ENCODE measurements at regions not wholly inside any gene's neighbourhood (a gene's known extent, or its start where the extent isn't known, plus 50 kb on each side); places are given as distances from the start of the nearest gene placed in this dataset.

DNA sequence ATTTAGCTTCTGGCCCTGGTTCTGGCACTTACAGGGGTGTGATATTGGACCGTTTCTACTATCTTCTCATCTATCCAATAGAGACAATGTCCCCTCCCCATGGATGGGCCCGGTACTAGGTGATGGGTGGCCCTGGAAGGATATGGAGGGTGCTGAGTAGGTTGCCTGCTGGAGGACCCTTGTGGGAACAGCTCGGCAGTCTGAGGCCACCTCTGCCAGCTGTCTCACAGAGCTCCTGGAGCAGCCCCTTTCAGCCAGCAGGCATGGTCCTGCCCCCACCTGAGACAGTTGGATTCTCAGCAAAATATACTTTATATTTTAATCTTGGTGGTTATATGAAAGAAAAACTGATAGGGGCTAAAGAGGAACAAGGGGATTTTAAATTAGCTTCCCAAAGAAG lies 101.0 kb upstream of the LMO4 start:
- no peaks in the 10 kb centered on the region for H3K27me3 ChIP-seq (replicated peaks in 1 of 4; ENCODE audit: control insufficient read depth in 3 of 4, extremely low read depth in 1 of 4, insufficient read depth in 3 of 4, low read length in 3 of 4)
- FAIRE-seq (no peak), DNase-seq (ENCODE audit: low read depth in 1 of 2, low spot score in 2 of 2) (no peak)
- H3K4me2 ChIP-seq (ENCODE audit: insufficient read depth in 1 of 2, low read depth in 2 of 2, low read length in 2 of 2): no peak overlapping the region
- no peaks in the 10 kb centered on the region for H3K9me3 ChIP-seq (ENCODE audit: insufficient read depth in 2 of 2, low read depth in 1 of 2, low read length in 1 of 2)
- H3K4me1 ChIP-seq (replicated peaks in 1 of 4; ENCODE audit: control insufficient read depth in 3 of 4, insufficient read depth in 4 of 4, low read length in 3 of 4): peaks cover 0 to 8% (median 2%) of the 10 kb centered on the region in 4 experiments; a peak in 4 of 7 replicates
- H2BK12ac ChIP-seq (ENCODE audit: low read depth, low read length): no peak overlapping the region
- 0 out of 2 replicates have a peak overlapping the region, but pooled peaks have one; percentile 13 for H2BK15ac ChIP-seq (ENCODE audit: low read length)
- H4K91ac ChIP-seq (replicated peaks; ENCODE audit: insufficient read length, low read length): no peak overlapping the region
- no peaks in the 10 kb centered on the region for H4K20me1 ChIP-seq (replicated peaks in 1 of 2; ENCODE audit: control insufficient read depth in 1 of 2, insufficient read depth in 2 of 2, low read length in 2 of 2)
- no peak overlapping the region for H4K5ac ChIP-seq (ENCODE audit: insufficient read length, low read depth, low read length)
- no peak overlapping the region for H2BK5ac ChIP-seq (ENCODE audit: low read depth, low read length)
- H3K18ac ChIP-seq (ENCODE audit: extremely low read depth, low read length): no peak overlapping the region
- H3K79me1 ChIP-seq (ENCODE audit: low read depth, low read length): no peaks in the 10 kb centered on the region
- POLR2A ChIA-PET (ENCODE audit: partially characterized antibody): no interaction called here
- WGBS, 2 experiments (ENCODE audit: extremely low coverage in 1 of 2, insufficient coverage in 1 of 2, insufficient read length in 1 of 2, insufficient replicate concordance in 2 of 2, low coverage in 1 of 2, low lambda C conversion rate in 2 of 2, missing lambda C conversion rate in 1 of 2): 86% methylated on average over 3 of the region's 3 CpGs; no CpG with 5 or more reads in 1 of the 2 experiments
- CTCF ChIA-PET (ENCODE audit: partially characterized antibody): no interaction called here
- H2AFZ ChIP-seq (ENCODE audit: low read length): no peak overlapping the region
- no peak overlapping the region for H2BK20ac ChIP-seq (ENCODE audit: low read length)
- H3K4ac ChIP-seq (replicated peaks; ENCODE audit: insufficient read length, low read depth, low read length): no peak overlapping the region
- no peak overlapping the region for H3K14ac ChIP-seq (ENCODE audit: insufficient read length)
- no peaks in the 10 kb centered on the region for H3K79me2 ChIP-seq (ENCODE audit: control insufficient read depth in 1 of 2, insufficient read depth in 2 of 2, low read length in 2 of 2)
- no peak overlapping the region for H2BK120ac ChIP-seq (replicated peaks; ENCODE audit: low read depth, low read length)
- no peaks in the 10 kb centered on the region; the same call in 1 of the 2 replicates for H3K23me2 ChIP-seq (ENCODE audit: low read depth, low read length)
- H3K4me3 ChIP-seq (ENCODE audit: extremely low read depth in 1 of 4, insufficient read depth in 2 of 4, low read depth in 3 of 4, low read length in 4 of 4): no peak overlapping the region
- no peaks in the 10 kb centered on the region for H3K36me3 ChIP-seq (ENCODE audit: control insufficient read depth in 2 of 4, insufficient read depth in 4 of 4, low read length in 3 of 4)
- H2AK5ac ChIP-seq (ENCODE audit: low read depth, low read length): no peak overlapping the region
- H3K23ac ChIP-seq (ENCODE audit: insufficient read length): no peak overlapping the region
- no peak overlapping the region for H3K9ac ChIP-seq (replicated peaks in 1 of 4; ENCODE audit: extremely low read depth in 1 of 4, low read depth in 3 of 4, low read length in 3 of 4)
- H3K27ac ChIP-seq (ENCODE audit: low read depth, low read length): no peak overlapping the region
- H3K56ac ChIP-seq (replicated peaks; ENCODE audit: insufficient read length, low read depth, low read length): no peak overlapping the region
- no peak overlapping the region for H4K8ac ChIP-seq (ENCODE audit: extremely low read depth, insufficient read depth, low read length)
- TF ChIP-seq, protein P1, sequence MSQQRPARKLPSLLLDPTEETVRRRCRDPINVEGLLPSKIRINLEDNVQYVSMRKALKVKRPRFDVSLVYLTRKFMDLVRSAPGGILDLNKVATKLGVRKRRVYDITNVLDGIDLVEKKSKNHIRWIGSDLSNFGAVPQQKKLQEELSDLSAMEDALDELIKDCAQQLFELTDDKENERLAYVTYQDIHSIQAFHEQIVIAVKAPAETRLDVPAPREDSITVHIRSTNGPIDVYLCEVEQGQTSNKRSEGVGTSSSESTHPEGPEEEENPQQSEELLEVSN (IDR thresholded peaks at IDR 0.05): no peak
- TF ChIP-seq SIX5 (IDR thresholded peaks at IDR 0.05; ENCODE audit: low read depth, low read length) (no peak), JUN (IDR thresholded peaks at IDR 0.05; ENCODE audit: low read depth, low read length) (no peak), KDM4A (IDR thresholded peaks at IDR 0.05; ENCODE audit: low read depth, low read length, severe bottlenecking) (no peak)
- TF ChIP-seq, protein P2, sequence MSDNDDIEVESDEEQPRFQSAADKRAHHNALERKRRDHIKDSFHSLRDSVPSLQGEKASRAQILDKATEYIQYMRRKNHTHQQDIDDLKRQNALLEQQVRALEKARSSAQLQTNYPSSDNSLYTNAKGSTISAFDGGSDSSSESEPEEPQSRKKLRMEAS (IDR thresholded peaks at IDR 0.05): no peak
